NCI-H2107 (cell line): ENCODE measurements at regions not wholly inside any gene's neighbourhood (a gene's known extent, or its start where the extent isn't known, plus 50 kb on each side); places are given as distances from the start of the nearest gene placed in this dataset.

Source experiments
- DNase-seq: peaks from one replicate; lab custom pipeline; 2025; lab: John Stamatoyannopoulos, UW

DNA sequence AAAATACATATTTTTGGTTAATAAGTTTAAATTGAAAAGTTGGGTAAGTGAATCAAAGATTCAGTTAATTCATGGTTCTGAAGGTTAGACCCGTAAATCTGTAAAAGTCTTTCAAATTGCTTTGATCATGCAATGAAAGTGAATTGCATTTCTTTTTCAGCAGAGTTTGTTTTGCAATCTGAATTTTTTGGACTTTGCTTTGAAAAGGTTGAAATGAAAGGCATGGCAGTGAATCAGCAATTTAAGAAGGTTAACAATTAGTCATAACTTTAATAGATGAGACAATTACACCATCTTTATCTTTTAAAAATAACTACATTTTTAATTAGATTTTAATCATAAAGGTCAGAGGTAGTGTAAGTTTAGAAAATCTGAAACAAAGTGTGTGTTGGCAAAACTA, 310.9 kb upstream of the KCNJ16 start:
- no peak for DNase-seq

DNA sequence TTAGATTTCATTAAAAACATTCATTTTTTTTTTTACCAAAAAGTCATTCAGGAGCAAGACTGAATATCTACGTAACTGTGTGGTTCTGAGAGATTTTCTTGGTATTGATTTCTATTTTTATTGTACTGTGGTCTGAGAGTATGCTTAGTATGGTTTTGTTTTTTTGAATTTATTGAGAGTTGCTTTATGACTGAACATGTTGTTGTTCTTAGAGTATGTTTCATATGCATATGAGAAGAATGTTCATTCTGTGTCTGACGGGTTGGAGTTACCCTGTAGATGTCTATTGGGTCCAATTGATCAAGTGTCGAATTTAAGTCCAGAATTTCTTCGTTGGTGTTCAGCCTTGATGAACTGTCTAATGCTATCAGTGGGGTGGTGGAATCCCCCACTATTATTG, 306.0 kb upstream of the KCNJ16 start:
- DNase-seq = no peak

DNA sequence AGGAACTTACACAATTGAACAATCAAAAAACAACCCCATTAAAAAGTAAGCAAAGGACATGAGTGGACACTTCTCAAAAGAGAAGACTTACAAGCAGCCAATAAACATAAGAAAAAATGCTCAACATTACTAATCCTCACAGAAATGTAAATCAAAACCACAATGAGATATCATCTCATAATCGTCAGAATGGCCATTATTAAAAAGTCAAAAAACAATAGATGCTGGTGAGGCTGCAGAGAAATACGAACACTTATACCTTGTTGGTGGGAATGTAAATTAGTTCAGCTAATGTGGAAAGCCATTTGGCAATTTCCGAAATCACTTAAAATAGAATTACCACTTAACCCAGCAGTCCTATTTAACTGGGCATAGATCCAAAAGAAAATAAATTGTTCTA, 301.9 kb upstream of the KCNJ16 start:
- DNase-seq = no peak

DNA sequence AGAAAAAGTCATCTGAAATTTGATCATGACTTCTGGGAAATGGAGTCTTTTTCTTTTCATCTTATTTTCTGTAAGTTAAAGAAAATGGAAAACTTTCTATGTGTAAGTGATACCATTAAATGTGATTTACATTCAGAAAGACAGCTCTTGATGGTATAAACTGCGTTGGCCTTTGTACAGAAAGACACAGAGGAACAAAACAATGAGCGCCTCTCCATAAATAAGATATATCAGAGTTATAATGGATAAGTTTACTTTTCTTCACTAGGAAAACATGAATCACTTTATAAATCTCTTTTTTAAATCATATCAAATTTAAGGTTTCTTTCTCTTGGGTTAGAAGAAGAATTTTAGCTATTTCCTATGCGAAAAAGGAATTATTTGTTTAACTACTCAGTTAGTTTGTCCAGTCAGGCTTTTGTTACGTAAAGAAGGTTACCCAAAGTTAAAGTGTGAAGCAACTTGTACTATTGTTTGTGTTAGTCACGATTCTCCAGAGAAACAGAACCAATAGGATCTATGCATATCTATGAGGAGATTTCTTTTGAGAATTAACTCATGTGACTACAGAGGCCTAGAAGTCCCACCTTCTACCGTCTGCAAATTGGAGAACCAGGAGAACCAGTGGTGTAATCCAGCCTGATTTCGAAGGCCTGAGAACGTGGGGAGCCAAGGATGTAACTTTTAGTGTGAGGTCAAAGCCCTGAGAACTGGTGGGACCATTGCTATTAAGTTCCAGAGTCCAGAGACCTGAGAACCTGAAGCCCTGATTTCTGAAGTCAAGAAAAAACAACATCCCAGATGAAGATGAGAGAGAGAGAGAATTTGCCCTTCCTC, 295.4 kb upstream of the KCNJ16 start:
- no peak for DNase-seq

DNA sequence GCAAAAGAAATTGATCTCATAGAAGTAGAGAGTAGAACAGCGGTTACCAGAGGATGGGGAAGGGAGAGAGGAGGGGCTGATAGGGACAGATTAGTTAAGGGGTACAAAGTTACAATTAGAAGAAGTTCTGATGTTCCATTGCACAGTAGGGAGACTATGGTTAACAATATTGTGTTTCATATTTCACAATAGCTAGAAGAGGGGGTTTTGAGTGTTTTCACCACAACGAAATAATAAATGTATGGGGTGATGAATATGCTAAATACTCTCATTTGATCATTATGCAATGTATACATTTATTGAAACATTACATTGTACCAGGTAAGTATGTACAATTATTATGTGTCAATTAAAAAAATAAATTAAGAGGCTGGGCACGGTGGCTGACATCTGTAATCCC, 291.2 kb upstream of the KCNJ16 start:
- no peak for DNase-seq

DNA sequence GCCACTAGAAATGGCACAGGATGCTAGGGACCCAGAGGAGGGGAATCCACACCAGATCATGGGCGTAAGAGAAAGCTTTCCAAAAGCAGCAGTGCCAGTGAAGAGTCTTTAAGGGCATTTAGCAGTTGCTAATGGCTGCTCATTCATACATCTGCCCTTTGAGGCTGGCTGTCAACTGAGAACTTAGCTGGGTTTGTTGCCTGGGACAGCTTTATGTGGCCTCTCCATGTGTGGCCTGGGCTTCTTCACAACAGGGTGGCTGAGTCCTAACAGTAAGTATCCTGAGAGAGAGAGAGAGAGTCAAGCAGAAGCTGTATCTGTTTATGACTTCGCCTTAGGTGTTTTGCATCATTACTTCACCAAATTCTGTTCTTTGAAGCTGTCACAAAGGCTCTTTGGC, 286.1 kb upstream of the KCNJ16 start:
- no peak for DNase-seq

DNA sequence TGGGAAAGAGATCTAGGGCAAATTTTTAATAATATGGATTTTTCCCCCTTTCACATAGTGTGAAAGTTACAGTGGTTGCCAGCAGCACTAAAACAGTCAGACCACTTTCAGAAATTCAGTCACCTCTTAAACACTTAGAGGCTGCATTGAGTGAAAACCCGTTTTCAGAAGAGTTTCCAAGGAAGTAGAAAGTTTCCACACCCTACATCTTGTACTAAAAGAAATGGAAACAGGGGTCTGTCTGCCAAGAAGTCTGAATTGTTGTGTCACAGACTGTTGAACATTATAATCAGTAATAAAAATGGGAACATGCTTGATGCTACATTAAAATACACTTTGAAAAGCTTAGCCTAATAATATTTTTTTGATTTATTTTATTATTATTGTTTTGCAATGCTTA, 278.9 kb upstream of the KCNJ16 start:
- no peak for DNase-seq

DNA sequence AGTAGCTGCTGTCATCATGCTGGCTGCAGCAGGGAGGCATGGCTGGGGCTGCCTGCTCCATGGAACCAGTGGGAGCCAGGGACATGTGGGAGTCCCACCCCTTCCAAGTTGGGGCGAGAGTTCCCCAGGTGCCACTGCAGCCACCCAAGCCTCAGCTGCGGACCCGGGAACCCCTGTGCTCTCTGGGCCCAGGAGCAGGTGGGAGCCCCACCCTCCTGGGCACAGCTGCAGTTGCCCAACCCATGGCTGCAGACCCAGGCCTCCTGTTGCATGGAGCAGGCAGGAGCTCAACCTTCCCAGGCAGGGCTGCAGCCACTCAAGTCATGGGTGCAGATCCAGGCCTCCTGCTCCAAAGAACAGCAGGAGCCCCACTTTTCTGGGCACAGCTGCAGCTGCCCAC, 274.2 kb upstream of the KCNJ16 start:
- no peak for DNase-seq

DNA sequence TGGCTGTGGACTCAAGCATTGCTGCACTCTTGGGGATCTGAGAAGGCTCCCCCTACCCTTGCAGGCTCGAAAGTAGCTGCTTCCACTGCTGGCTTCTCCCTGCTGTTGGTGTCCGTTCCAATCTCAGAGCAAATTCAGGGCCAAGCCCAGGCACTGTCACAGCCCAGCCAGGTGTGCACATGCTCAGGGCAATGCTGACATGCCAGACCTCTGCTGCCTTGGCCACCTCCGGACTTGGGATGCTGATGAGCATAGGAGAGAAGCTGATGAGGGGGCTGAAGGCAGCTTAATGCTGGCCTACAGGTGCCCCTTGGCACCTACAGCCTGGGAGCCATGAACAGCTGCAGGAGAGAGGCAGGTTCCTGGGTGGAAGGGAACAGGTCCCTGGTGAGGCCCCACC, 273.7 kb upstream of the KCNJ16 start:
- DNase-seq = no peak

DNA sequence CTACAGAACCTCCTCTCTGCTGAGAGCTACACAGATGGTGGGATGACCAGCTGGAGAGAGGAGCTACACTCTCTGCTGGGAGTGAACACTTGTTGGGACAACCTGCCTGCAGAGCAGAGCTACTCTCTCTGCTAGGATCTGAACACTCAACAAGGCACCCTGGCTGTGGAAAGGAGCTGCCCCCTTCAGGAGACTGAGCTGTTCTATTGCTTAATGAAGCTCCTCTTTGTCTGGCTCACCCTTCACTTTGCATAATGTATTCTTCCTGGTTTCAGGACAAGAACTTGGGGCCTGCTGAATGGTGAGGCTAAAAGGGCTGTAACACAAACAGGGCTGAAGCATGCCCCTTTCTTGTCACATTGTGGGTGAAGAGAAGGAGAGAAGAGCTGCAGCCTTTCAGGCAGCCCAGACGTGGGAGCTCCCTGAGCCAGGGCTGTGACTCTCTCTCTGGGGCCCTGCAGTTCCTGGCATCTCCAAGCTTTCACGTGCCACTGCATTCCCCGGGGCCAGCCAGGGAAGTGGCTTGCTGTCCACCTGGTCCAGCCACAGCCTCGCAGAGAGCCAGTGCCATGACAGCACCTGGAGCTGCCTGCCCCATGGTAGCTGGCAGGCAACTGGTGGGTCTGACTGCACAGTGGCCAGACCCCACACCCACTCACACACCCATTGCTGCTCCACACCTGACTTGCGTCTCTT, 272.8 kb upstream of the KCNJ16 start:
- no peak for DNase-seq

DNA sequence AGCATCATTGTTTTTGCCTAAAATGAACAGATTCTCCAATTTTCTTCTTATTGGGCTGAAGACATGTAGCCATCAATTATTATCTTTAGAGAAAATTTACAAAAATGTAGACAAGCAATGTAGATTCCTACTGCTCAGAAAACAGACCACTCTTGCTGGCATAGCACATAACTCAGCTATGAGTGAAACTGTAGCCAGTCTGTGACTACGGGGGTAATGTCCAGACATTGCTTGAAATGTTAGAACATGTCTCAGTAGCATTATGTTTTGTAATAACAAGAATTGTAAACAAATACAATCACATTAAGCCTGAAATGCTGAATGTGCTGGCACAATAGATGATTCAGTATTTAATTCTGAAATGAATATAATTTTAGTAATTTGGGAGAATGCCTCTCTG, 265.7 kb upstream of the KCNJ16 start:
- DNase-seq = no peak

DNA sequence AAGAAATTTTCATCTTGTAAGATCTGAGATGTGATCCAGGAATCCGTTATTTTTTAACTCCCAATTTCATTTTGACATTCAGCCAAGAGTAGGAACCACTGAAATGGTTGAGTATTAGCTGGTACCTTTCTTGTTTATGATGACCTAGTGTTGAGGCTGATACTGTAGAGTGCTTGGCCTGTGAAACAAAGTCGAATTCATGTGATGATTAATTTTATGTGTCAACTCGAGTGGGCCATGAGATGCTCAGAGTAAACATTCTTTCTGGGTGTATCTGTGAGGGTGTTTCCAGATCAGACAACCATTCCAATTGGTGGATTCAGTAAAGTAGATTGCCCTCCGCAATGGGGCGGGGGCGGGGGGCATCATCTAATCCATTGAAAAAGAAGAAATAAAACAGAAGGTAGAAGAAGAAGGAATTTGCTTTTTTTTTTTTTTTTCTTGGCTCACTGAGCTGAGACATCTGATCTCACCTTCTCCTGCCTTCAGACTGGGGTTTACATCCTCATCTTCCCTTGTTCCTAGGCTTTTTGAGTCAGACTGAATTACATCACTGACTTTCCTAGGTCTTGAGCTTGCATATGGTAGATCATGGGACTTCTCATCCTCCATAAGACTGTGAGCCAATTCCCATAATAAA, 264.6 kb upstream of the KCNJ16 start:
- no peak for DNase-seq

DNA sequence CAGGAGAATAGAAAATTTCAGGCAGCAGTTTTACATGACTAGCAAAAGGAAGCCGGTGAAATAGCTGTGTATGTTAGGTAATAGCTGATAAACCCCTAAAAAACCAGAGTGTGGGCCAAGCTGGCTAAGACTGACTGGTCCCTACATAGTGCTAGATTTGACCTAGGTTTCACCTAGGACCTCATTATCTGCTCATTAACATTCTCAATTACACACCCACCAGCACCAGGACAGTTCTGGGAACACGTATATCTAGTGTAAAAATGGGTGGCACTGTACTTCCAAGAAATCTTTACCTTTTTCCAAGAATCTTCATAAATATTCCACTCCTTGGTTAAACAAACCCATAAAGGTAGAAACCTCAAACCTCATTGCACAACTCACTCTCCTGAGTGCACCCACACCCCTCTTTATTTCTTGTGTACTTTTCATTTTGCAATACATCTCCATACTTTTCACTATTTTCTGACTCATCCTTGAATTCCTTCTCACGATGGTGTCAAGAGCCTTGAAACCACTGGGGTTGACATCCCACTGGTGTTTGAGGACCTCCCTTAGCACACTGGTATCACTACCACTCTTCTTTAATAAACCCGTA, 262.7 kb upstream of the KCNJ16 start:
- DNase-seq = no peak

DNA sequence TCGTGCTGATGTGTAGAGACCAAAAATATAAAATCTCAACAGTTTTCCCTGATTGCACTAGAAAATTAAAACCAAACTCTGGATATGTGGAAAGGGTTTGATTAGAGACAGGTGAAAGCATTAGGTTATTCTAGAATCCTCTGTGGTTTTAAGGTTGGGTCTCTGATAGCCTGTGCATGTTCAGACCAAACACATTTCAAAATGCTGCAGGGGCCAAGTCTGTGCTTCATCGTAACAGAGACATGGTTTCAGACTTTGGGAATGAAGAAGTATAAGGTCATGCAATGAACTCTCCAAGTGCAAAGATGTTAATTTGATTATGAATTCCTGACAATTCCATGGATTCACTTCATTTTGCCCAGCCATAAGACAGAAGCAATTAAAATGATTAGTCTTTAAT, 261.0 kb upstream of the KCNJ16 start:
- DNase-seq = no peak

DNA sequence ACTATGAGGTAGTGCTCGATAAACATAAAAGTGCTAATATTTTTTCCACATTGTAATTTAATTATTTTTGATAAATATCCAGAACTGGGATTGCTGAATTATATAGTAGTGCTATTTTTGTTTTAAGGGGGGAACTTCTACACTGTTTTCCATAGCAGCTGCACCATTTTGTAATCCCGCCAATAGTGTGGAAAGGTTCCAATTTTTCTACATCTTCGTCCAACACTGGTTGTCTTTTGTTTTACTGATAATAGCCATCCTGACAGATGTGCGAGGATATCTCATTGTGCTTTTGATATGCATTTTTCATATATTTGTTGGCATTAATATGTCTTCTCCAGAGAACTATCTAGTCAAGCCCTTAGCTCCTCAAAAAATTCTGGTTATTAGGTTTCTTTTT, 259.6 kb upstream of the KCNJ16 start:
- no peak for DNase-seq

DNA sequence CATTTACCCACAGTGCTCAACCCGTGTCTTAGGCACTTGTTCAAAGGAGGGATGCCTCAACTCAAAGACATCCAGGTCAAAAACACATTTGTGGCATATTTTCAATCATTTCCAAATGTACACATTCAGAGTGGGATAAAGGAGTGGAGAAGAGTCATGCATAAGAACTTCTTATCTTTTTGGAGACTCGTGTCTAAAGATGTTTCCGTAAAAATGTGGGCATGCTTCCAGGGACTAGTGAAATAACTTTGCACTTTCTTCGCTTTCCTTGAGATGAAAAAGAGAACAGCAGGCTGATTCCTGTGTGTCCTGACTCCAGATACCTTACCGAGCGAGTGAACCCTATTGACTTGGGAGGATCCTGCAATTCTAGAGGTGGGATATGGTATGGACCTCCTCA, 256.6 kb upstream of the KCNJ16 start:
- no peak for DNase-seq

DNA sequence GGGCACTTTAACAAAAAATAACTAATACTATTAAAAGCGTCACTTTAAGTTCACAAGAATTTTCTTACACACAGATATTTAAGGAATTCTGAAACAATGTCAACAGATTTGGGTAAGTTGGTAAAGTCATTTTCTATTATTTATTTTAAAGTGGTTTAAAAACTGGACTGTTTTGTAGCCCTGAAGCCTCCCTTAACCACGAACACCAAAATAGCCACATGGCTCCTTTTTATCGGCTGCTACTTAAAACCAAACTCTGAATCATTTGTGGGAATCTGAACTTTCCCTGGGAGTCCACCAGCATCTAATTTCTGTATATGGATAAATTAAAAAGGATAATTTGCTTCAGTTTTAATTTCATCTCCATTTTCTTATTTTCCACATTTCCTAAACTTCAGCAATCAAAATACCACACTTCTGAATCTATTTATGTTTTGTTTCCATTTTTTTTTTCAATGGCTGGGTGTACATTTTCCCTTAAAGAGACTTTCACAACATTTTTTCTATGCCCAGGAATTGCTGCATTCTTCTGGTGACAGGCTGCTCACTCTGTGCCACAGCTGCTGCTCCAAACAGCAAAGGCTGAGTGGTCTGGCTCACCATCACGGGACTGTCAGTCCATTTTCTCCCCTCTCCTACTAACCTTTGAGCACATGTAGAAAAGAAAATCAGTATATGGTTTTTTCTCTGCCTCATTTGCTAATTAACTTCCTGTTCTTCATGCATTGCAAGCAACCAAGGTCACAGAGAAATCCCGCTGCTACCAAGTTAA, 255.5 kb upstream of the KCNJ16 start:
- no peak for DNase-seq

DNA sequence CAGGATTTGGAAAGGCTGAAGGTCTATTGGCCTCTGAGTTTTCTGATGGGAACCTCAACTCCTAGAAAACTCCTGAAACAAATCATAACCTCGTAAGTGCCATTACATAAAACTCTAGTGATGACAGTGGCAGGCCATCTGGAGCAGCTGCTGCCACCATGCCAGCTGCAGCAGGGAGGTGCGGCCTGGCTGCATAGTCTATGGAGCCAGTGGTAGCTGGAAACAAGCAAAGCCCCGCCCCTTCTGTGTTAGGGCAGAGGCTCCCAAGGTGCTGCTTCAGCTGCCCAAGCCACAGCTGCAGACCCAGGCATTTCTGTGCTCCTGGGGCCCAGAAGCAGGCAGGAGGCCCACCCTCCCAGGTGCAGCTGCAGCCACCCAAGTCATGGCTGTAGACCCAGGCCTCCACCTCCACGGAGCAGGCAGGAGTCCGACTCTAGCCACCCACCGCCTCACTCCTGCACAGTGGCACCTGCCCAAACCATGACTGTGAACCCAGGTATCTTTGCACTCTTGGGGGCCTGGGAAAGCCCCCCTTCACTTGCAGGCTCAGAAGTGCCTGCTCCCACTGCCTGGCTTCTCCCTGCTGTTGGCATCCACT, 254.1 kb upstream of the KCNJ16 start:
- no peak for DNase-seq

DNA sequence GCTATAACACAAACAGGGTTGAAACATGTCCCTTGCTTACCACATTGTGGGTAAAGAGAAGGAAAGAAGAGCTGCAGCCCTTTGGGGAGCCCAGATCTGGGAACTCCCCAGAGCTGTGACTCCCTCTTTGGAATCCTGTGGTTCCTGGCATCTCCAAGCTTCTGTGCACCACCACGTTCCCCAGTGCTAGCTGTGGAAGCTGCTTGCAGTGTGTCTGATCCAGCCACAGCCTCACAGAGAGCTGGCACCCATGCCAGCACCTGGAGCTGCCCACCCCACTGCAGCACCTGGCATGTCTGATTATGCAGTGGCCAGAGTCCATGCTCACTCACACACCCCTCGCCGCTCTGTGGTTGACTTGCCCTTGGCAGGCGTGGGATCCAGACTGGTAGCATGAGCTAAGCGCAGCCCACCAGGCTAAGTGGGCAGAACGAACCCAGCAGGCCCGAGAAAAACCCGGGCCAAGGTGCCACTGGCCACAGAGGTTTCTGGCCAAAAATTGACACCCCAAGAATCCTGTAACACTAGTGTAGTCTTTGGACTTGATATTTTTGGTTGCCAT, 252.6 kb upstream of the KCNJ16 start:
- DNase-seq = no peak

DNA sequence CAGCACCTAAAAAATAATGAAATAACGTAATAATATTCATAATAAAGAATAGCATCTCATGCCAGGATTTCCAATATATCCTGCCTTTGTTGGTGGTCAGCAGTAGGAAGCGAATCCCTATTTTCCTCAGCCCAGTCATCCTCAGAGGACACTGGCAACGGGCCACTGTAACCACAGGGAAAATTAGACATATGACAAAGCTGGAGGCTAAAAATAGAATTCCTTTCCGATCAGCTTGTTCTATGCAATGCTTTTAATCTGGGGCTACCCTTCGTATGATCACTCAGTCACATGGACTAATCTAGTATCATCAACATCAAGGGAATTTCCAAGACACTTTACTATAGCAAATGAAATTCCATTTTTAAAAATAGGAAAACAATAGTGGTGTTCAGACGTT, 246.9 kb upstream of the KCNJ16 start:
- no peak for DNase-seq

DNA sequence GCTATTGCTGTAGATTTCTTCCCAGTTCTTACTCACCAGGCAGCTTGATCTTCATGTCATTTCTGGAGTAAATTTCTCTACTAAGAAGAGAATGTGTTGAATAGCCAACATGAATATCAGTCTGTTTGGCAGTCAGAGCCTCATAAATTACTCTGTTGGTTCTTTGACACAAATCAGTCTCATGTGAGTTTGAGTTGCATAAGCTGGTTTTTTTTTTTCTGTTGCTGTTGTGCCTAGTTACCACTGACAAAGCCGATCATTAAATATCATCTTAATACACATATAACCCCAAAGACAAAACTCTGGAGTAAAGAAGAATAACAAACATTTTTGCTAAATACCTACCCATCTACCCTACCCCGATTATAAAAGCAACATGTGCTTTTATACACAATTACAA, 240.5 kb upstream of the KCNJ16 start:
- DNase-seq = no peak
